ENCODE measurements at regions not wholly inside any gene's neighbourhood (a gene's known extent, or its start where the extent isn't known, plus 50 kb on each side); places are given as distances from the start of the nearest gene placed in this dataset.

DNA sequence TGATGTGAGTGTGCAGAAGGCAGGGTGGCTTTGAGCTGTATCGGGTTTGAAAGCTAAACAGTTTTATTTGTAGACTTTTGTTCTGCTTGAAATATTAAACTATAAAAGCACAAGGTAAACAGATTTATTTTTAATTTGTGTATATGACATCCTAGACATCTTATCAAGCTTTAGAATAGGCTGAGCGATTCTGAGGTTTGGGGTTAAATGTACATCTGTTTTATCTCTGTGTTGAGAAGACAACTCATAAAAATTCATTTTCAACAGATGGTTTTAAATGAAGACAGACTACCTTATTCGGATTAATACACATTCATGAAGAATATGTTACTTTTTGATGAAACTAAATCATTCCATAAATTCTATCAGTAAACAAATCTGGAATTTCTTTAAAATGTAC lies 368.8 kb downstream of the RPRM start:
- no peak for FAIRE-seq
- TF ChIP-seq CTCF (IDR thresholded peaks at IDR 0.05; ENCODE audit: insufficient read depth, missing control alignments), result no peak

DNA sequence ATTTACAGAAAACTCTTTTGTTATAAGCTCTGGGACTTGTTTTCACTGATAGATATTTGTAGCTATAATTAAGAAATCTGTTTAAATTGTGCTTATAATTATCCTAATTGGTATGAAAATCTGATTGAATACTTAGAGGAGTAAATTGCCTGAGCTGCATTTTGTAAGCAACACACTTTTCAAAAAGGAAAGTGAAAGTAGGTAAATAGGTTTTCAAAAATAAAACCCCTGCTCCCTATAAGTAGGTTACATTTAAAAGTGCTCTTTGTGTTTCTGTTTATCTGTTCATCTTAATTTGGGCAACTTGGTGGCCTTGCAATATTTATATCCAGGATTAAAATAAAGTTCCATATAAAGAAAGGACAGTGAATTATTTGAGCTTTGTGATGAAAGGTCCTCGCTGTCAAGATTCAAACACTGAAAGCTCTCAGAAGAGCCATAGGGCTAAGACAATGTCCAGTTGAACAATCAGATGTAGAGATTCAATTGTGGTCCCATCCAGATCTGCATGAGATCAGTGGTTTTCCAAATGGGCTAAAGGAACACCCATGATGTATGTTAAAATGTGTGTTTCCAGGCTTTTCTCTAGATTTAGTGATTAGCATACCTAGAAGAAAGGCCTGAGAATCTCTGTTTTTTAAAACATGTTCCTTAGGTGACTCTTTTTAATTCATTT lies 371.6 kb downstream of the RPRM start:
- FAIRE-seq (peak; percentile 21), DNase-seq (ENCODE audit: insufficient read length, low spot score) (no peak)

More for the DNA sequence above, 368.8 kb downstream of the RPRM start:
- no peak for DNase-seq (ENCODE audit: insufficient read length, low spot score)

GRCh38 chr2:153105829-153106578 lies 372.6 kb downstream of the RPRM start:
- TF ChIP-seq CTCF (IDR thresholded peaks at IDR 0.05; ENCODE audit: insufficient read depth, missing control alignments), result no peak
- FAIRE-seq, result peak; percentile 51
- DNase-seq (ENCODE audit: insufficient read length, low spot score), result no peak

More for the DNA sequence above, 371.6 kb downstream of the RPRM start:
- no peak for TF ChIP-seq CTCF (IDR thresholded peaks at IDR 0.05; ENCODE audit: insufficient read depth, missing control alignments)

DNA sequence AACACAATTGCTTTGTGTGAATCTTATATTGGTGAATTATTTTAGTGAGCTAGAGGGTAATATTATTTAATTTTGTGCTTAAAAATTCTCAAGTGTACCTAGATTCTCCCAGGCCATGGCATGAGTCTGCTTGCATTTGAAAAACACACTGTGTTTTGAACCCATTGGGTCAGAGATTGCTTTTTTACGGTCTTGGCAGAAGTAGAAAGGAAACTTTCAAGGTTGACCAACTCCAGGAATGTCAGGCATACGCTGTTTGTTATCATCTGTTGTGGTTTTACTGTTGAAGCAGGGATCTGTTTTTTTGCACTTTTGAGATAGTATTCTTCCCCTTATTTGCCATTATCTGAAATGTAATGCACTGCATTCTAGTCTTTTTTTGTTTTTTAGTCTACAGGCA lies 377.4 kb downstream of the RPRM start:
- TF ChIP-seq CTCF (IDR thresholded peaks at IDR 0.05; ENCODE audit: insufficient read depth, missing control alignments), result no peak
- DNase-seq (ENCODE audit: insufficient read length, low spot score) (no peak), FAIRE-seq (peak; percentile 61)

GRCh38 chr2:153100151-153100550 lies 378.4 kb downstream of the RPRM start:
- DNase-seq (ENCODE audit: insufficient read length, low spot score) (no peak), FAIRE-seq (no peak)
- TF ChIP-seq CTCF (IDR thresholded peaks at IDR 0.05; ENCODE audit: insufficient read depth, missing control alignments), result no peak

DNA sequence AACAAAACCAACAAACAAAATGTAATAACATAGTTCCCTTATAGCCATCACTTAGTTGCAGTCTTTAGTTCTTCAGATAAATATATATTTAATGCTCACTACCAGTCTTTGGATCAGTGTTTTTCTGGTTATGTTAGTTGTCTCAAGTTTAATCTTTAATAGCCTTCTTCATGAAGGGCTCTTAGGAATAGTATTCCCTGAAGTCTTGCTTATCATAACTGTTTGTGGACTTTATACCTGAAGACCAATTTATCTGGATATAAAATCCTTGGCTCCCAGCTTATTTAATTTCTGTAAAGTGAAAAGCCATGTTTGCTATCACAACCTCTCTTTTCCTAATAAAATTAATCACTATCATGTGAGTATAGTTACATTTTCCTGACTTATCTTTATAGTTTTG lies 379.7 kb downstream of the ARL6IP6 start:
- TF ChIP-seq CTCF (IDR thresholded peaks at IDR 0.05; ENCODE audit: insufficient read depth, missing control alignments), result no peak
- no peak for FAIRE-seq
- DNase-seq (ENCODE audit: insufficient read length, low spot score), result no peak

DNA sequence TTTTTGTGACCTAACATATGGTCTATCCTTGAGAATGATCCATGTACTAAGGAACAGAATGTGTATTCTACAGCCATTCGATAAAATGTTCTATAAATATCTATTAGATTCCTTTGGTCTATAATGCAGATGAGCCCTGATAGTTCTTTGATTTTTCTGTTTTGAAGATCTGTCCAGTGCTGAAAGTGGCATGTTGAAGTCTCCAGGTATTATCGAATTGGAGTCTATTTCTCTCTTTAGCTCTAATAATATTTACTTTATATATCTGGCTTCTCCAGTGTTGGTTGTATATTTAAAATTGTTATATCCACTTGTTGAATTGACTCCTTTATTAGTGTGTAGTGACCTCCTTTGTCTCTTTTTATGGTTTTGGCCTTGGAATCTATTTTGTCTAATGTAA lies 377.9 kb downstream of the ARL6IP6 start:
- TF ChIP-seq CTCF (IDR thresholded peaks at IDR 0.05; ENCODE audit: insufficient read depth, missing control alignments), result no peak
- no peak for DNase-seq (ENCODE audit: insufficient read length, low spot score)
- FAIRE-seq, result no peak
